ENCODE measurements at regions not wholly inside any gene's neighbourhood (a gene's known extent, or its start where the extent isn't known, plus 50 kb on each side); places are given as distances from the start of the nearest gene placed in this dataset.

DNA sequence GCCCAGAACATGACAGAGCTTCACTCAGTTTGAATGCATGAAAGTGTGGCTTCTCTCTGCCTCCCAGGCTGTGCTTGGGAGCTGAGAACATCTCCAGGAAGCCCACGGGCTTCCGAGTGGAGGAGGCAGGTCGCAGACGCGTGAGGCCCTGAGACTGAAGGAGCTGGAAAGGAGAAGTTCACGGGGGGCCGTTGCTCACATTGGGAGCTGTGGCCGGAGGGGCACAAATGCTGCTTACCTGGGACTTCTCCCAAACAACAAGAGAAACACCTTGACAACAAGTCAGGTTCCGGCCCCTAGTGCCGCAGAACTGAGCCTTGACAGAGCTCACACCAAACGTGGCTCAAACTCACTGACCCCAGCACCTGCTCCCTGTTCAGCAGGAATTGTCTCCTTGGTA, 207.0 kb downstream of the BRD1 start:
- DNase-seq = no peak

DNA sequence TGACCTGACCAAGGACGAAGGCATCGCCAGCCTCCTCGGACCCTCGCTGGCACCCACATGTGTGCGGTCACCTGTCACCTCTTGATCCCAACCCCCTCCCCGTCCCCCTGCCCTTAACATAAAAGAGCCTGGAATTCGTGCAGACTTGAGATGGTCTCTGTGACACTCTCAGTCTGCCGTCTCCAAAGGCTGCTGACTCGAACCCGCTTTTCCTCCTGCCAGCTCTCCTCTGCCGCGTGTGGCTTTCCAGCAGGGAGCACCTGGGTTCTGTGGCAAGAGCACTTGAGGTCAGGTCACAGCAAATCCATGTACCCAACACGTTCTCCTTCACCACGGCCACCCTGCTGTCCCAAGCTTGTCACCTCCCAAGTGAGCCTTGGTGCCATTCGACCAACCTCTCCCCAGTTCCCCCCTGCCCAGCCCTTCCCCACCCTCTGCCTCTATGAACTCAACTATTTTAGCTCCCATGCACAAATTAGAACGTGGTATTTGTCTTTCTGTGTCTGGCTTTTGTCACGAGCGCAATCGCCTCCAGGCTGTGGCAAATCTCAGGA, 207.6 kb downstream of the BRD1 start:
- DNase-seq = no peak

DNA sequence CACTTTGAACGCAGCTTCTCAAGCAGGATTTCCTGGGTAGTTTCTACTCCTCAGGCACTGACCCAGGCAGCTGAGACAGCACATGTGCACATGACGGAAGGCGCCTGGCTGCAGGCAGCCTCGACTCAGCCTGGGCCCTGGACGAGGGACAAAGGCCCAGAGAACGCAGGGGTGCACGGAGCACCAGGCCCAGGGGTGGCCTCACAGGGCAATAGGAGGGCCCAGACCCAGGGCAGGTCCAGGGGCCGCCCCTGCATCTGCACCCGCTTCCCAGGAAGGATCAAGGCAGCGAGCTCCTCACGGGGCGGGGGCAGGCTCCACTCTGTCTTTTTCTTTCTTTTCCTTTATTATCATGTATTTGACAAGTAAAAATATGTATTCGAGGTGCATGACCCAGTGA, 208.4 kb downstream of the BRD1 start:
- DNase-seq = no peak

- no peak for DNase-seq
Measured at GRCh38 chr22:49618677-49618953, 209.1 kb downstream of the BRD1 start.

- no peak for DNase-seq
Measured at GRCh38 chr22:49617866-49618676, 209.6 kb downstream of the BRD1 start.

DNA sequence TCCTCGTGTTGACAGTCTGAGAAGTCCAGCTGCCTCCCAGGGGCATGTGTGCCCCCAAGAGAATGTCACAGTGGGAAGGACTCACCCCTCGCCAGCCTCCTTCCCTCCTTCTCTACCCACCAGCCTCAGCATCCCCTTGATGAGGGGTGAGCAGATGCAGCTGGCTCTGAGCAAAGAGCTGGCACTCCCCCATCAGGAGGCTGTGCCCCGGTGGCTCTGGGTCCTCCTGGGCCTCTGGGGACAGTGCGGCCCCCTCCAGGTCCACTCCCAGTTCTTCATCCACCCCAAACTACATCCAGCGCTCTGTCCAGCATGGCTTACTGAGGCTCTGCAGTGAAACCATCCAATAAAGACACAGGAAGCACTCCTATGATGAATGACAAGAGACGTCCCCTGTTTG, 210.4 kb downstream of the BRD1 start:
- no peak for DNase-seq

GRCh38 chr22:49616356-49617231, 211.1 kb downstream of the BRD1 start:
- no peak for DNase-seq

- DNase-seq = no peak
Measured at GRCh38 chr22:49614966-49615965, 212.4 kb downstream of the BRD1 start.

DNA sequence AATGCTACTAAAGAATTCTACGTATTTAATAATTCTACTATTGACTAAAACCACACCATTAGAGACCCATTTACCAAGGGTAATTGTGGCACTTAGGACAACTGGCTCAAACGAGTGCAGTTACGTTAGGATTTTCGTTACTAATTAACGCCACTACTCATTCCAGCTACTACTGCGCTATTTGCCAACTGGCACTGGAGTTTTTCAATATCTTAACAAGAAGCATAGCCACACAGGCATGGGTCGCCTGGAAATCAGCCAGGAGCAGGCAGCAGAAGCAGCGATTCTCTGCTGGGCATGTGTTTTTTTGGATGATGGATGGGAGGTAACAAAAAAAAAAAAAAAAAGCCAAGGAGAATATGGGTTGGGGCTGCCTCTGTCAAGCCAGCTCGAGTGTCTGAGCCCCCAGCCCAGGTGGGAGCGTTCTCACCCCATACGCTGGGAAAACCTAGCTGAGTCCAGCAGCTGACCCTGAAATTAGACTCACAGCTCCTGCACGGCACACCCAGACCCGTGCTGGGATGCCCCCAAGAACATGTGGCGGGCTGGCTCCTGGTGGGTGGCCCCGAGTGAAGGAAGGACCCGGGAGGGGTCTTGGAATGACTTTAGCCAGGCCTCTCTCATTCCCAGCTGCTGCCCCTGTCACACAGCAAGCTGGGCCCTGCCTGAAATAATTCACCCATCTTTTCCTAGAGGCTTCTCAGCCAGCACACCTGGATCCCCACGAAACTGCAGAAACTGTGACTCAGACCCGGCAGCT, 214.0 kb downstream of the BRD1 start:
- DNase-seq = no peak

DNA sequence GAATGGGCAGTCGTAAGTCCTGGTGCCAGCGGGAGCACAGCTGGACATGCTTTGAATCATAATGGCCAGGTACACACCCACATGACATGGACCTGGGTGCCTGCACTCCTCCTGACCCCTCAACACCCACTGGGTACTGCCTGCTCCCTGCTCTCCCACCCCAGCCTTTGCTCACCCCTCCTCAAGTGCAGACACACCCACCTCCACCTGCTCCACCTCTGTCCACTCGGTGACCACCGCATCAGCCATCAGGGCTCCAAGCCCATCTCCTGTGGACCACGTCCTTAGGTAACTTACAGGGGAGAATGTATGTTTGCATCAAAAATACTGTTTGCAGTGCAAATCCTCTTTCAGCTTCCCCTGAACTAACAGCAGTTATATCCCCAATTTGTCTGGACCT, 214.6 kb downstream of the BRD1 start:
- no peak for DNase-seq

GRCh38 chr22:49609207-49609876, 218.3 kb downstream of the BRD1 start:
- no peak for DNase-seq

- DNase-seq = no peak
Measured at GRCh38 chr22:49608660-49609059, 219.0 kb downstream of the BRD1 start.

DNA sequence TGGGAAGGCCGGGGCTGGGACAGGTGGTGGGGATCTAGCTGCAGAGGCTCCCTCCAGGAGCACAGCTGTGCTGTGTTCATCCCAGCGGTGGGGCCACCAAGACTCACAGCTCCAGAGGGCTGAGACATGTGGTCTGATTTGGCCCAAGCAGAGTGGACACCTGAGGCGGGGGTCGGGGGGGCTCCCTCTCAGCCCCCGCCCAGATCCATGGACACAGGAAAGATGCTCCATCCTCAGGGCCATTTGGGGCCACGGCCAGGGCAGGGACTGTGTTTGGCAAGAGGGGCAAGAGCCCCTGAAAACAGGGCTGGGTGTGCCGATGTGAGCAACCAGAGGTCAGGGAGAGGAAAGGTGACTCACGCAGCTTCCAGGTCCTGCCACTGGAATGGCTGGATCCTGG, 219.4 kb downstream of the BRD1 start:
- DNase-seq = no peak

- DNase-seq = no peak
Measured at GRCh38 chr22:49607821-49608220, 219.9 kb downstream of the BRD1 start.

- no peak for DNase-seq
Measured at GRCh38 chr22:49606562-49607290, 220.9 kb downstream of the BRD1 start.

DNA sequence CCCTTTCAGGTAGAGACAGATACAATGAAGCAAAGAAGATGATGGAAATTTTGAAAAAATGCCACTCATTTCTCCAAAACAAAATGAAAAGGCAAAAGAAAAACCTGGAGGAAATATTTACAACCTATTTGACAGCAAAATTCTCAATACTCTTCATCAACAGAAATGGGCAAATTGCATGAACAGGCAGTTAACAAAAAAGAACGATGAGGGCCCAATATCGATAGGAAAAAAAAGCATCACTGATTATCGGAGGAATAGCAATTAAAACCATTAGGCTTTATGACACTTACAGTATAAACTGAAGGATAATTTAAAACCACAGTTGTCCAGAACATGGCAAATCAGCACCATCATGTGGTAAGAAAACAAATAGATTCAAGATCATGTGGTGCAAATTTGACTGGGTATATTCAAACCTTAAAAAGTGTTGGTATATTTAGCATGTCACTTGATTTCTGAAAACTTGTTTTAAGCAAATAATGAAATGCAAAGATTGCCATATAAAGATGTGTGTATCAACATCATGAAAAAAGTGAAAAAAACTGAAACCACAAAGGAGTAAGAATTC, 222.9 kb downstream of the BRD1 start:
- no peak for DNase-seq

DNA sequence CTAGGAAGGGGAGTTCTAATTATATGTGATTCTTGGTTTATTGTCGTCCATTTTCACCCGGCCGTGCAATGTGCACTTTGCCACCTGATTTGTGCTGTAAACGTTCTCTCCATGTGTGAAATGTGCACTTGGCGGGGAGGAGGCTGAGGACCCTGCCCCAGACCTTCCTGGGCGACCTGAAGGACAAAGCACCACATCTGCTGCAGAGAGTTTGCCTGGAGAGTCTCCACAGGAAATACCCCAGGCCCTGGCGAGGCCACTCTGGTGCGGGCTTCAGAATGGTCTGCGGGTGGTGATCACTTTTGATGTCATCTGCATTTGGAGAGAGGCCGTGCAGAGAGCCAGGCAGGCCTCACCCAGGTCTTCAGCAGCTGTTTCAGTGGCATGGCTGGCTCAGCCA, 224.7 kb downstream of the BRD1 start:
- DNase-seq = no peak

- no peak for DNase-seq
Measured at GRCh38 chr22:49602481-49602880, 225.2 kb downstream of the BRD1 start.

DNA sequence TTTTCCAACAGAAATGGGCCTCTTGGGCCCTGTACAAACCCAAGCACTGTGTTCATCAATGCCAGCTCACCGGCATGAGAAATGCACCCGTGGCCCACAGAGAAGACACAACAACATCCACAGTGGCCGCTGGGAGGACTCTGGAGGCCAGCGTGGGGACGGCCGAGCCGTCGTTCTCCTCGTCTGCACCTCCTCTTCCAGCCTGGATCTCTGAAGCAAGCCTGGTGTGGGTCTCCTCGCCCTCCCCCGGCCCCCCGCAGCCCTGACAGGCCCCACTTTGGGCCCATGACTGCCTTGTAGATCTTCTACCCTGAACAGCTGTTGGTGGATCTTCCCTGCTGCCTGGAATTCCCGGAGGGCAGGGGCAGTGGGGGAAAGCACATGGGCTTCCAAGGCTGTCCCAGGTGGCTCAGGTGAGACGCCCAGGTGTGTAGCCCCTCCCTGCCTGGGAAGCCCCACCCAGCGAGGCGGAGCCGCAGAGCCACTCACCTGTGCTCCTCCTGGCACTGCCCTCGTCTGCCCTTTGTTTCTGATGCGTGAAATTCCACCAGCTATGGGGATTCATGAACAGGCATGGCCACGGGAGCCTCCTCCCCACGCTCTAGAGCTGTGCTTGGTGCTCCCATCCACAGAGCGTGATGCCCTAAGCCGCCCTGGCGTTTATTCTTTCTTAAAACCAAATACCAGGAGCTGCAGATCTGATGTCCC, 225.9 kb downstream of the BRD1 start:
- no peak for DNase-seq
